NOMO-1 treated with DMSO at 0.1 percent for 48 hours (cell line): ENCODE measurements at regions not wholly inside any gene's neighbourhood (a gene's known extent, or its start where the extent isn't known, plus 50 kb on each side); places are given as distances from the start of the nearest gene placed in this dataset.

ENCODE experiments used
- DNase-seq: peaks from one replicate; lab custom pipeline; 2025; ENCODE audit not compliant: unreplicated experiment; lab: John Stamatoyannopoulos, UW

DNA sequence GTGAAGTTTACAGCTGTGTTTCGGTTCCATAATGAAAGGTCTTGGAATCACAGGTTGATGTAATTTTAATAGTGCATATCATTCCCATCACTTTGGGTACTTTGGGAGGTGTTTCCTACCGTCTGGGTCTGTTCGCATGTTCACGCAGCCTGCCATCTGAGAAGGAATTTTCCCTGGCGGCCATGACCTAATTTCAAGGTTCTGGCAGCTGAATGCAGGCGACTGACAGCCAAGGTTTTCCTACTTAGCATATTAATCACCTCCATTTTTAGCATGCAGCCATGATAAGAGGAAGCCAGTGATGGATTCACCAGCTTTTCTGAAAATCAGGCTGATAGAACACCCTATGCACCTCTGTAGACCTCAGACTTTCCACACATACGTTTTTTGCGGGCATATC is 319.1 kb upstream of the TMEM229A start:
- no peak for DNase-seq

DNA sequence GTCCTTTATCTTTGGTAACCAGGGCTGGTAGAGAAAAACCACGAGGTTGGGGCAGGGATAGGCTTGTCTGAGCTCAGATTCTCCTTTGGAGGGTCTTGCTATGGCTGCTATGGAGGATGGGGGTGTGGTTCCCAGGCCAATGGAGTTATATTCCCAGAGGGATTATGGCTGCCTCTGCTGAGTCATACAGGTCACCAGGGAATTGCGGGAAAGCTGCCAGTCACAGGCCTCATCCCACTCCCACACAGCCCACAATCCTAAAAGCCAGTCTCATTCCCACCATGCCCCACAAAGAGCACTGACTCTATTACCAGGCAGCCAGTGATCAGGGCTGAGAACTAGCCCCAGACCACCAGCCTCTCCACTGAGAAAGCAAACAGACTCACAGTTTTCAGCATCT is 316.6 kb upstream of the TMEM229A start:
- no peak for DNase-seq

GRCh38 chr7:124338861-124339260 is 306.0 kb upstream of the TMEM229A start:
- no peak for DNase-seq

DNA sequence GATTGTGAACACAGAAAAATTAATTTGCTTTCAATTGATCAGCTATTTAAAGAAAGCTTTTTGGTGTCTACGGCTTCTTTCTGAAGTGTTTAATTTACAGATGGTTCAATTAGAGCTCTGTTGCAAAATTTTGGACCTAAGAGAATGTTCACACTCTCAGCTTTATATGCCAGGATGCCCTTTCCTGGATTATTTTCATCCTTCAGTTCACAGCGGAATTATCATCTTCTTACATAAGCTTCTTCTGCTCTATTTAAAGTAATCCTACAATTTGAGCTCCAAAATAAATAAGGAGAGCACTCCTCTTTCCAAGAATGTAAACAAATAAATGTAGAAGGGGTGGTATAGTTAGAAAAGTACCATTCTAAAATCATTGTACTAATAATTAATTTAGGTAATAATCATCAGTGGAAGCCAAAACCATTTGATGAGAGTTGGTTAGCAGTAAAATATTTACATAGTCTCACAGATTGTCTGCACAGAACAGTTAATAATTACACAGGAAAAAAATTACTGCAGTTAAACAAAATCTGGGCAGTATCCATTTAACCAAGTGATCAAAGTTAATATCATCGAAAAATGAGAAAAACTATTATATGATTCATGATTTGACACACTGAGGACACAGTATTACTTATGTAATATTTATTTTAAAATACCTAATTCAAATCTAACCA is 298.0 kb upstream of the TMEM229A start:
- DNase-seq: no peak

DNA sequence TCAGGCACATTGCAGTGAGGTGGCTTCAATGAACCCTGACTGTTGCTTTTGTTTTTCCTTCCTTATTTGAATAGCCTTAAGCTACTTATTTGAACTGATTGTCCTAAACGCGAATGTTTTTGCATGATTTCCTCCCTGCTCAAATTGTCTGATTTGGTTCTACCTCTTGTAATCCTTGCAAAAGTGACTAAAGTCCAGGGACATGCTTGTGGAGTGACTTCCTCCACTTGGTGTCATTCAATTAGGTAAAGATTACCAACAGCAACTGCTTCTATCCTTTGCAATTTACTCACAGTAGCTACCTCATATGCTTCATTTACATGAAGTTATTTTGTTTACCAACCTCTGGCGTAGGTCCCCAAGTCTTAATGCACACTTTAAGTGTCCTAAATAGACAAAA is 295.9 kb upstream of the TMEM229A start:
- no peak for DNase-seq

- no peak for DNase-seq
Observed at GRCh38 chr7:124324262-124324661, 291.4 kb upstream of the TMEM229A start.

- DNase-seq: no peak
Observed at GRCh38 chr7:124323597-124323996, 290.7 kb upstream of the TMEM229A start.

GRCh38 chr7:124322561-124322960 is 289.7 kb upstream of the TMEM229A start:
- DNase-seq: no peak

GRCh38 chr7:124318721-124319450 is 286.0 kb upstream of the TMEM229A start:
- no peak for DNase-seq

DNA sequence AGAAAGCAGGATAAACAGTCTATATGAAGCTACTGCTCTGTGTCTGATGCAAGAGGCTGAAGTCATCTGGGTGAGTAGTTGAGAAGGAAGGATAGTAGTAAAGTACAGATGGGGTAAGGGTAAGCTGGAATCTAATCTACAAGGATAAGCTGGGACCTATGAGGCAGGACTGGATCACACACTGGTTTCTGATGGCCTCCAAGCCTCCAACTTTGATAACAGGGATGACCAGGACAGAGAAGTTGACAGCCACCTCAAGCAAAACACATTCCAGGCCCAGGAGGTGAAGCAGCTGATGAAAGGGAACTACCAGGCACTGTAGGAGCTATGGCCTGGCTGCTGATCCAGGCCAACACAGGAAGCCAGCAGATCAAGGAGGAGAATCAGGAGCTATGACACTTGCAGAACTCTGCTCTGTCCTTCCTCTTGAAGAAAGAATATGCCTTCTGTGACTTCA is 278.1 kb upstream of the TMEM229A start:
- DNase-seq: no peak

- no peak for DNase-seq
Observed at GRCh38 chr7:124308384-124308783, 275.5 kb upstream of the TMEM229A start.

GRCh38 chr7:124295289-124295688 is 262.4 kb upstream of the TMEM229A start:
- no peak for DNase-seq

DNA sequence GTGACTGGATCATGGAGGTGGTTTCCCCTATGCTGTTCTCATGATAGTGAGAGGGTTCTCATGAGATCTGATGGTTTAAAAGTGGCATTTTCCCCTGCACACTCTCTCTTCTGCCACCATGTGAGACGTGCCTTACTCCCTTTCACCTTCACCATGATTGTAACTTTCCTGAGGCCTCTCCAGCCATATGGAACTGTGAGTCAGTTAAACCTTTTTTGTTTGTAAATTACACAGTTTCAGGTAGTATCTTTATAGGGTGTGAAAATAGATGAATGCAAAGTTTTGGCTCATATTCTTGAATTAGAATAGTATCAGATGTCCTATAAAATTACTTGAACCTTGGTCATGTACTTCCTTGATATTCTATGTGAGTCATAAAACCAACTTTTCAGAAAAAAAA is 252.1 kb upstream of the TMEM229A start:
- DNase-seq: no peak

DNA sequence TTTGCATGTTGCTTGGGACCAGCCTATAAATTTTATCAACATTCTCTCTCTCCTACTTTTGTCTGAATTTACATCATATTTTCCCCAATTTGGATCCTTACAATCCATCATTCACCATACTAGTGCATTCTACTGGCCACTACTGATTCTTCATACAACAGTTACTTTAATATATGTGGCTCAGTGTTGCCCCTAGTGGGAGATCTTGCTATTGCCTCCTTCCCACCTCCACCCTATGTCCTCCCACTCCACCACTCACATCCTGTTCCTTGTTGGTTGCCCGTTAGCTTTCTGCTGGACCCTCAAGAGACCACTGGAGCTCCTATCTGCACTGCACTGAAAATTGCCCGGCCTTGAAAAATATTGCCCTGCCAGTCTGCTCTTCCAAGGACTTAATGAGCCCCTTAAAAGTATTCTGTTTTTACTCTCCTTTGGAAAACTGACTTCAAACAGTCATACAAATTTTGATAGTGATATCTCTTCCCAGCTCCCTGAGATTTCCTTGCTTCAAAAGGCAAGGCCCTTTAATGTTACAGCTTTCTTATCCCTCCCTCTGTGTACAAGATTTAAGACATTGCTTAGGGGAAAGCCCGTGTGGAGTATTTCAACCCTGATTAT is 243.2 kb upstream of the TMEM229A start:
- DNase-seq: no peak

DNA sequence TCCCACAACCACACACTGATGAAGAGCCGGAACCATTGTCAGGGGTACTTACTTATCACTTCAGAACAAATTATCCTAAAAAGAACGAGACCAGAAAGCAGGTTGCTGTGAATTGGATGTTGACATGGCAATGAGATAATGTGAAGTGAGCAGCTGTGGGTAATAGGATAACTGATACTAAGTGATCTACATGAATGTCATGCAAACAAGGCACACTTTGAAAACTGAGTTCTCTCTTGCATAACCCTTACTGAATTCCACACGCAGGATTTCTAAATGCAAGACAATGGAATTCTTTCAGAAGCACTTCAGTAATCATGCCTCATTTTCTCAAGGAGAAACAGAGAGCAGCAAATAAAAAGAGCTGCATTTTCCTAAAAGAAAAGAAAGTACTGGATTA is 242.5 kb upstream of the TMEM229A start:
- DNase-seq: no peak

DNA sequence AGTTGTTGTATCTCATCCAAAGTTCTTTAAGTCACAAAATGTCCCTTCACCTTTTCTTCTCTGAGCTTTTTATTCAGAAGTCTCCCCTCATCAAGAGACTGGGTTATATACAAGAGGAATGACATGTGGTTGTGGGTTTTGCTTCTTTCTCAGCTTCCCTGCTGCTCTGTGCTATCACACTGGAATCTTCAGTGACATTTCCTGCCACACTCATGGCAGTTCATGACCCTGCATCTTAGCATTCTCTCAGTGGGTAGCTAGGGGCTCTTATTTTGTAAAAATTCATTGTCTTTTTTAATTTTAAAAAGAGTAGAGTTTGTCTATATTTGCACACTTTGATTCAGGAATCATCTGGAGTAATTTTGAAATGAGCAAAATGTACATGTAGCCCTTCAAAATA is 236.9 kb upstream of the TMEM229A start:
- DNase-seq: no peak

GRCh38 chr7:124267154-124267553 is 234.3 kb upstream of the TMEM229A start:
- no peak for DNase-seq

DNA sequence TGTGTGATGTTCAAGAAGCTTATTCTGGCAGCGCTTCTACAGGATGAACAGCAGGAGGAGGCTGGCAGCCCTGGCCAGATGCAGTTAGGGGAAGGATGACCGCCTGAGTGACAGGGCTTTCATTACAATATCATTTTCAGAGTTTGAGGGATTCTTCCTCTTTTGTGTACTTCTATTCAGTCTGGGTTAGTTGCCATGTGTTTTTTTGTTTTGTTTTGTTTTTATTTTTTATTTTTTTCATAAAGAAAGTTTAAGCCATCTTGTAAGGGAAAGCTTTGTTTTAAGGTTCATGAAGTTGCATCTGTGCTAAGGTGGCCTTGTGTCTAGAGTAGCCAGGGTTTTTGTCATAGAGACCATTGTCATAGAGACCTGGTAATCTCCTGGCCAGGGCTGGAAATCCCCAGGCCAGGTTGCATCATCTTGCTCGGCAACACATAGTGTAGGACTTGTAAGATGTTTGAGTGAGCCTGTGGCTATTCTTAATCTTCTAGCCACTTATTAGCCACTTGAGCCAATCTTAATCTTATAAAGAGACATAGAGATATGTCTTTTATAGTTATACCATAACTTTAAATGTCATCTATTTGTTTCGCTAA is 230.5 kb upstream of the TMEM229A start:
- DNase-seq: no peak

DNA sequence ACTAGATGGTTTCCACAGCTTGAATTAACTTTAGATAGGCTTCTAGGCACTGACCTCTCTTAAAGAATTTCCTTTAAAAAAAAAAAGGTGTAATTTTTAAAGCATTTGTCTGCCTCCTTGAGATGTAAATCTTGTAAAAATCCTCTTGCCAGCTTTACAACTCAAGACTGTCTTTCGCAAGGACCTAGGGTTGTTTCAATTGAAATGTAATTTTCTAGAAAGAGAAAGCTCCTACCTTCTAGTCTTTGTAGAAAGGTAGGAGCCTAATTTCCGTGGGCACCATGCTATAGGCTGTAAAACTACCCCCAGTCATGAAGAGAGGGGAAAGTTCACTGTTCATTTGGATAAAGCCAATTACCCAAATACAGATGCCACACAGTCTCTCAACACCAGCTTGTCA is 228.8 kb upstream of the TMEM229A start:
- DNase-seq: no peak

DNA sequence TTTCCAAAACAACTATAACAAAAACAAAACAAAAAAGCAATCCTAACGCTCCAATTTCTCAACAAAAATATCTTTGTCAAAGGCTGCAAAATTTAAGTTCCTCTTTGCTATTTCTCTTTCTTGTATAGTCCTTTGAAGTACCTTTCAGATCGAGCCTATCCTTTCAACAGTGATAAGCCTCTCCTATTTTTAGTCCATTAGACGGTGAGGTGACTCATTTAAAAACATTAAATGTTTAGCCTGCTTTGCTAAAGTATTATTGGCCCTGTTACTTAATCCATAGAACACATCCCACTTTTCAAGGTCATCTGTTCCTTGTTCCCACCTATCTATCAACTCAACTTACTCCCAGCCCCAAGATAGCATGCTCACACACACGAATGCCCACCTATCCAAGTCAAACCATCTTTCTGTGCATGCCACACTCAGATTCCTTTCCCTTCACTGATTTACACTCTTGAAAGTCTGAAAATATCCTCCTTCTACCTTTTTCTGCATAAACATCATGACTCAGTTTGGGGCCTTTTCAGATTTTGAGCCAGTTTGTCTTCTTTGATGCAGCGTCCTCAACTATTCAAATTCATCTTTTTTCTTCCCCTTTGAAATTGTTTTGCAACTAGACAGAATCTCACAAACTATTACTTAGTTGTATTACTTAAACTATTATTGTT is 224.9 kb upstream of the TMEM229A start:
- no peak for DNase-seq

GRCh38 chr7:124255041-124255655 is 222.3 kb upstream of the TMEM229A start:
- no peak for DNase-seq
